PC-3 (cell line): ENCODE measurements at regions not wholly inside any gene's neighbourhood (a gene's known extent, or its start where the extent isn't known, plus 50 kb on each side); places are given as distances from the start of the nearest gene placed in this dataset.

Experiments used
- ATAC-seq: fragments of 200-7000 bp; cut with Tn5 transposase; 2 replicates; pipeline ENCODE4 v1.9.1; 2020; ENCODE audit warnings: mild to moderate bottlenecking, moderate library complexity
- BruUV-seq: library from RNA; stranded (reverse); fragments of 400-500 nt; replicated peaks from 2 replicates; lab custom pipeline; 2021; lab: Mats Ljungman, UMichigan
- CTCF ChIA-PET: fragments of 300-600 bp; sonication (Branson Sonifier 250); formaldehyde crosslinking; loops from one replicate; lab custom pipeline; 2022; ENCODE audit warnings: antibody characterized with exemption; lab: Charles Lee
- POLR2A ChIA-PET: fragments of 300-600 bp; sonication (Branson Sonifier 250); formaldehyde crosslinking; loops from one replicate; lab custom pipeline; 2022; ENCODE audit warnings: antibody characterized with exemption; ENCODE audit not compliant: unreplicated experiment; lab: Charles Lee
- DNase-seq: peaks from one replicate; pipeline ENCODE4 v3.0.0-alpha.2; 2015
- H2AFZ ChIP-seq: fragments of 300-600 bp; sonication (generic); 2 replicates; pipeline ENCODE4 v1.6.0; 2016; ENCODE audit warnings: antibody characterized with exemption, low read length
- H3F3A ChIP-seq: fragments of 300-600 bp; sonication (generic); one replicate; pipeline ENCODE4 v1.6.0; 2017; ENCODE audit warnings: antibody characterized with exemption, low read length, control low read depth, mild to moderate bottlenecking; ENCODE audit not compliant: unreplicated experiment
- H3K27ac ChIP-seq: fragments of 300-600 bp; sonication (generic); 2 replicates; pipeline ENCODE4 v1.5.1; 2016; ENCODE audit warnings: mild to moderate bottlenecking, low read length
- H3K27me3 ChIP-seq: fragments of 300-600 bp; sonication (generic); 2 replicates; pipeline ENCODE4 v1.6.1; 2016; ENCODE audit warnings: low read length, mixed read lengths
- H3K36me3 ChIP-seq: fragments of 300-600 bp; sonication (generic); 2 replicates; pipeline ENCODE4 v1.6.1; 2016; ENCODE audit warnings: low read depth, mixed run types, low read length, mixed read lengths
- H3K4me1 ChIP-seq: fragments of 300-600 bp; sonication (generic); 2 replicates; pipeline ENCODE4 v1.5.1; 2016; ENCODE audit warnings: low read length; ENCODE audit not compliant: insufficient read depth
- H3K4me2 ChIP-seq: fragments of 300-600 bp; sonication (generic); 2 replicates; pipeline ENCODE4 v1.6.0; 2016; ENCODE audit warnings: low read length
- H3K4me3 ChIP-seq: fragments of 300-600 bp; sonication (generic); 2 replicates; pipeline ENCODE4 v1.5.1; 2016; ENCODE audit warnings: mild to moderate bottlenecking, low read length, mixed read lengths
- H3K79me2 ChIP-seq: fragments of 300-600 bp; sonication (generic); 2 replicates; pipeline ENCODE4 v1.6.1; 2017; ENCODE audit warnings: low read length, mixed read lengths
- H3K9ac ChIP-seq: fragments of 300-600 bp; sonication (generic); 2 replicates; pipeline ENCODE4 v1.6.0; 2016; ENCODE audit warnings: mild to moderate bottlenecking, low read length
- H3K9me2 ChIP-seq: fragments of 300-600 bp; sonication (generic); replicated peaks from 2 replicates; pipeline ENCODE4 v1.6.1; 2016; ENCODE audit warnings: mixed run types, low read length, mixed read lengths
- H3K9me3 ChIP-seq: fragments of 300-600 bp; sonication (generic); 2 replicates; pipeline ENCODE4 v1.6.1; 2016; ENCODE audit warnings: low read length, mixed read lengths
- H4K20me1 ChIP-seq: fragments of 300-600 bp; sonication (generic); 2 replicates; pipeline ENCODE4 v1.6.1; 2016; ENCODE audit warnings: low read length, mixed read lengths
- CTCF ChIP-seq: fragments of 300-600 bp; sonication (generic); conservative IDR thresholded peaks from 2 replicates; pipeline ENCODE4 v1.5.1; 2017; ENCODE audit warnings: antibody characterized with exemption, low read depth, mild to moderate bottlenecking, low read length
- EZH2 ChIP-seq: fragments of 300-600 bp; sonication (generic); IDR thresholded peaks from one replicate; pipeline ENCODE4 v1.6.1; 2017; ENCODE audit warnings: antibody characterized with exemption, mild to moderate bottlenecking, low read length; ENCODE audit not compliant: unreplicated experiment
- EZH2phosphoT487 ChIP-seq: fragments of 300-600 bp; sonication (generic); IDR thresholded peaks from 2 replicates; pipeline ENCODE4 v1.6.1; 2018; ENCODE audit warnings: mild to moderate bottlenecking, antibody characterized with exemption, low read length, borderline replicate concordance
- intact Hi-C: fragments of 100-400 bp; cut with micrococcal nuclease; formaldehyde crosslinking; loops from 2 replicates; pipeline ENCODE4 v1.9.0; 2023

- no TSS peak for BruUV-seq
Measured at GRCh38 chr12:97358361-97358760, 104.2 kb upstream of the RMST start.

GRCh38 chr12:97359021-97359690 is 103.4 kb upstream of the RMST start:
- TF ChIP-seq EZH2 = no peak
- no peak for TF ChIP-seq EZH2phosphoT487
- TF ChIP-seq CTCF = no peak
- H3K9me3 ChIP-seq = no peaks in the 10 kb centered on the region
- H3K9me2 ChIP-seq = no peaks in the 10 kb centered on the region
- peaks cover 46% of the 10 kb centered on the region; the same call in 1 of the 2 replicates for H3K27me3 ChIP-seq
- no TSS peak for BruUV-seq
- CTCF ChIA-PET = no interaction called here
- DNase-seq (no peak), ATAC-seq (no peak)
- no peaks in the 10 kb centered on the region for H3K4me1 ChIP-seq
- H3K36me3 ChIP-seq = no peaks in the 10 kb centered on the region
- no peaks in the 10 kb centered on the region for H3F3A ChIP-seq
- no peak overlapping the region for H3K9ac ChIP-seq
- H3K4me3 ChIP-seq = no peak overlapping the region
- intact Hi-C loops = no loop called here
- POLR2A ChIA-PET = no interaction called here
- H3K27ac ChIP-seq = no peak overlapping the region
- no peaks in the 10 kb centered on the region for H4K20me1 ChIP-seq
- no peak overlapping the region for H2AFZ ChIP-seq
- no peak overlapping the region for H3K4me2 ChIP-seq
- H3K79me2 ChIP-seq = no peaks in the 10 kb centered on the region

More at GRCh38 chr12:97358361-97358760, 104.2 kb upstream of the RMST start:
- no peak for DNase-seq
- no peaks in the 10 kb centered on the region for H3K9me3 ChIP-seq
- no peak for ATAC-seq
- intact Hi-C loops = no loop called here
- no peaks in the 10 kb centered on the region for H3K36me3 ChIP-seq
- no peak overlapping the region for H3K4me3 ChIP-seq
- no peaks in the 10 kb centered on the region for H4K20me1 ChIP-seq
- no peaks in the 10 kb centered on the region for H3F3A ChIP-seq
- ChIA-PET CTCF (no interaction called here), POLR2A (no interaction called here)
- no peak overlapping the region for H3K4me2 ChIP-seq
- TF ChIP-seq CTCF = no peak
- TF ChIP-seq EZH2phosphoT487 = no peak
- TF ChIP-seq EZH2 = no peak
- H3K27me3 ChIP-seq = peaks cover 46% of the 10 kb centered on the region; the same call in 1 of the 2 replicates
- no peaks in the 10 kb centered on the region for H3K9me2 ChIP-seq
- no peak overlapping the region for H3K9ac ChIP-seq
- no peaks in the 10 kb centered on the region for H3K4me1 ChIP-seq
- H3K79me2 ChIP-seq = no peaks in the 10 kb centered on the region
- no peak overlapping the region for H3K27ac ChIP-seq
- no peak overlapping the region for H2AFZ ChIP-seq

- no peaks in the 10 kb centered on the region for H3F3A ChIP-seq
- H3K9me2 ChIP-seq = no peaks in the 10 kb centered on the region
- no peaks in the 10 kb centered on the region for H3K9me3 ChIP-seq
- H2AFZ ChIP-seq = no peak overlapping the region
- no peak overlapping the region for H3K4me3 ChIP-seq
- no peaks in the 10 kb centered on the region for H3K79me2 ChIP-seq
- intact Hi-C loops = no loop called here
- no peak for ATAC-seq
- no peak overlapping the region for H3K9ac ChIP-seq
- H3K4me1 ChIP-seq = no peaks in the 10 kb centered on the region
- no peak overlapping the region for H3K4me2 ChIP-seq
- DNase-seq = no peak
- TF ChIP-seq EZH2phosphoT487 (no peak), EZH2 (no peak), CTCF (no peak)
- no peaks in the 10 kb centered on the region for H4K20me1 ChIP-seq
- no peak overlapping the region for H3K27ac ChIP-seq
- ChIA-PET CTCF (no interaction called here), POLR2A (no interaction called here)
- BruUV-seq = no TSS peak
- H3K36me3 ChIP-seq = no peaks in the 10 kb centered on the region
- peaks cover 31% of the 10 kb centered on the region; the same call in 1 of the 2 replicates for H3K27me3 ChIP-seq
Measured at GRCh38 chr12:97363693-97364092, 98.9 kb upstream of the RMST start.
